Thoracic aorta (tissue), 2 donors: ENCODE measurements at regions not wholly inside any gene's neighbourhood (a gene's known extent, or its start where the extent isn't known, plus 50 kb on each side); places are given as distances from the start of the nearest gene placed in this dataset.

Experiments
- ATAC-seq: fragments of 150-250 bp; one replicate; pipeline ENCODE4 v1.8.0; 2017; ENCODE audit warnings: low read depth; ENCODE audit not compliant: insufficient number of reproducible peaks, low FRiP score
- DNase-seq: peaks from one replicate; pipeline ENCODE4 v3.0.0-alpha.2; 2020; ENCODE audit warnings: low spot score
- H3K27ac ChIP-seq, 2 donors: fragments of 200-600 bp; sonication (generic); 1 replicate in 1 of 2; 2 replicates in 1 of 2; pipeline ENCODE4 v1.5.1; 2016; ENCODE audit warnings: mild to moderate bottlenecking in 2 of 2, moderate library complexity in 2 of 2
- H3K27me3 ChIP-seq: fragments of 200-600 bp; sonication (generic); replicated peaks from 2 replicates; pipeline ENCODE4 v1.6.0; 2016; ENCODE audit warnings: mild to moderate bottlenecking; ENCODE audit not compliant: insufficient read depth
- H3K36me3 ChIP-seq: fragments of 200-600 bp; sonication (generic); one replicate; pipeline ENCODE4 v1.5.1; 2016
- H3K4me1 ChIP-seq, 2 donors: fragments of 200-600 bp; sonication (generic); 1 replicate in 1 of 2; 2 replicates in 1 of 2; pipeline versions ENCODE4 v1.5.1 to v1.6.0; 2016; ENCODE audit warnings: low read depth in 2 of 2, mild to moderate bottlenecking in 1 of 2; ENCODE audit not compliant: control insufficient read depth in 1 of 2
- H3K4me3 ChIP-seq: fragments of 200-600 bp; sonication (generic); 2 replicates; pipeline ENCODE4 v1.5.1; 2016; ENCODE audit warnings: mild to moderate bottlenecking
- H3K9me3 ChIP-seq: fragments of 200-600 bp; sonication (generic); 2 replicates; pipeline ENCODE4 v1.5.1; 2016
- CTCF ChIP-seq: fragments of 200-600 bp; sonication (generic); IDR thresholded peaks from one replicate; pipeline ENCODE4 v1.5.1; 2019; ENCODE audit warnings: antibody characterized with exemption

DNA sequence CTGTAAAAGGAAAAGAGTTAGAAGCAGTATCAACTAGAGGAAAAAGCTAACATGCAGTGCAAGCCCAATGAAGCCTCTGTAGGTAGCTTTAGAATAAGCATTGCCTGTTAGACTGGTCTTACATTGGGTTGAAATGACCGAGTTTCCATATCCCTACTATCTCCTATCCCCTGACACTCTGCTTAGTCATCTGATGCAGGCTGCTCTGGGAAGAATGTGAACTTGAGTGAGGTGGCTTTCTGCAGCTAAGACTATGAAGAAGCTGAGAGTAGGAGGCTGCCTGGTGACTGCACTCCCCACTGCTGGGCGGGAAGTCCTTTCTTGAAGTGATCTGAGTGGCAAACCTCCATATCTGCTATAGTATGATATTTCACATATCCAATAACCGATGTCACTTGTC, 64.7 kb downstream of the OXSM start:
- DNase-seq, result no peak
- Histone ChIP-seq H3K9me3 (no peaks in the 10 kb centered on the region), H3K27ac (no peak overlapping the region), H3K4me1 (peaks cover 0 to 9% of the 10 kb centered on the region in 2 donors), H3K27me3 (no peaks in the 10 kb centered on the region), H3K36me3 (no peaks in the 10 kb centered on the region), H3K4me3 (no peak overlapping the region)
- ATAC-seq, result no peak
- no peak for TF ChIP-seq CTCF

GRCh38 chr3:25855266-25855784, 65.4 kb downstream of the OXSM start:
- Histone ChIP-seq H3K4me1 (peaks cover 0 to 9% of the 10 kb centered on the region in 2 donors), H3K4me3 (no peak overlapping the region), H3K36me3 (no peaks in the 10 kb centered on the region), H3K9me3 (no peaks in the 10 kb centered on the region), H3K27me3 (no peaks in the 10 kb centered on the region), H3K27ac (no peak overlapping the region)
- TF ChIP-seq CTCF, result no peak
- DNase-seq (no peak), ATAC-seq (no peak)

DNA sequence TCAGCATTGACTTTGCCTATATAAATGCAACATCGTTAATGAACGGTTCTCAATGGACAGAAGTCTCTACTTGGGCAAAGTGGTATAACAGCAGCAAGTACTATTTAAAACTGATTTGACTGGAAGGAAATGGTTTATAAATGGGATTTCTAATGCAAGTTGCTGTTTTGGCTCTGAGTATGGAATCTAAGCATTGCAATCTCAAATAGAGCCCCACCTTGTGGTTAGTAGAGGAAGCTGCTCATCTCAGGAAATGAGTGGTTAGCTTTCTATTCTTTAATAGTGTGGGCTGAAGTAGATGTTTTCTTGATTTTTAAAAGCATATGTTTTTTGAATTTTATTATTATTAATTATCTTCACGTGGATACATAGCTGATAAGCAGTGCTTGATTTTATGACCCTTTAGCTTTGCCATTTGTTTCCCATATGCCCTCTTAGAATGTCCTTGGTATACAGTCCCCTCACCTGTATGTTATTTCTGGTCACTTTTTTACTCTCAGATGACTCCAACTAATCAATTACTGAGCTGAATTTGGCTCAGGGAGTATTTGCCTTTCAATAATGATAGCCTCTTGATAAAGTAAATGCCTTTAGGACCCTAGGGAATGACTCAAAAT, 67.1 kb downstream of the OXSM start:
- ATAC-seq, result no peak
- Histone ChIP-seq H3K4me1 (peaks cover 0 to 9% of the 10 kb centered on the region in 2 donors), H3K27ac (no peak overlapping the region), H3K9me3 (no peaks in the 10 kb centered on the region), H3K27me3 (no peaks in the 10 kb centered on the region), H3K36me3 (no peaks in the 10 kb centered on the region), H3K4me3 (no peak overlapping the region)
- DNase-seq, result no peak
- peak; percentile 42 for TF ChIP-seq CTCF

DNA sequence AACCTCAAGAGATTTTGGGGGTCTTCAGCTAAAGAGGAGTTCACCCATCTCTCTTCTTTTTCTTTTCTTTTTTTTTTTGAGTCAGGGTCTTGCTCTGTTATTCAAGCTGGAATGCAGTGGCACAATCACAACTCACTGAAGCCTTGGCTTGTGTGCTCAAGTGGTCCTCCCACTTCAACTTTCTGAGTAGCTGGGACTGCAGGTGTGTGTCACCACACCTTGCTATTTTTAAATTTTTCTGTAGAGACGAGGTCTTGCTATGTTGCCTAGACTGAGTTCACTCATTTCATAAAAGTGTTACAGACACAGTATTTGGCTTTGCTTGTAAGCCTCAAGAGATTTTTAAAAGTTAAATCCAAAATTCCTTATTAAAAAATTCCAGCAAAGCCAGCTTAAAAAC, 71.7 kb downstream of the OXSM start:
- TF ChIP-seq CTCF, result no peak

GRCh38 chr3:25863011-25863415, 73.1 kb downstream of the OXSM start:
- ATAC-seq, result no peak
- Histone ChIP-seq H3K27me3 (no peaks in the 10 kb centered on the region), H3K27ac (no peak overlapping the region), H3K4me3 (no peak overlapping the region), H3K9me3 (no peaks in the 10 kb centered on the region), H3K36me3 (no peaks in the 10 kb centered on the region), H3K4me1 (no peaks in the 10 kb centered on the region)
- no peak for TF ChIP-seq CTCF
- DNase-seq, result no peak

More for the DNA sequence above, 71.7 kb downstream of the OXSM start:
- Histone ChIP-seq H3K27me3 (no peaks in the 10 kb centered on the region), H3K36me3 (no peaks in the 10 kb centered on the region), H3K4me3 (no peak overlapping the region), H3K27ac (no peak overlapping the region), H3K4me1 (no peaks in the 10 kb centered on the region), H3K9me3 (no peaks in the 10 kb centered on the region)
- no peak for ATAC-seq
- DNase-seq, result no peak
